Activated CD4-positive, CD25-positive, alpha-beta regulatory T cell treated with anti-CD3 and anti-CD28 coated beads, Interleukin-2, amount 50 U/mL, for 24 hours (primary cell): ENCODE measurements at regions not wholly inside any gene's neighbourhood (a gene's known extent, or its start where the extent isn't known, plus 50 kb on each side); places are given as distances from the start of the nearest gene placed in this dataset.
"Not testable (repeated sequence)": the region's sequence is repeated elsewhere in the genome, so short reads cannot be mapped to it uniquely, and the experiment has no call there.

Source experiments
- ATAC-seq, 2 donors: fragments of 150-1000 bp; cut with Tn5 transposase; one replicate each; pipeline ENCODE4 v1.10.0; 2021; ENCODE audit warnings: mild to moderate bottlenecking in 1 of 2, moderate library complexity in 1 of 2

DNA sequence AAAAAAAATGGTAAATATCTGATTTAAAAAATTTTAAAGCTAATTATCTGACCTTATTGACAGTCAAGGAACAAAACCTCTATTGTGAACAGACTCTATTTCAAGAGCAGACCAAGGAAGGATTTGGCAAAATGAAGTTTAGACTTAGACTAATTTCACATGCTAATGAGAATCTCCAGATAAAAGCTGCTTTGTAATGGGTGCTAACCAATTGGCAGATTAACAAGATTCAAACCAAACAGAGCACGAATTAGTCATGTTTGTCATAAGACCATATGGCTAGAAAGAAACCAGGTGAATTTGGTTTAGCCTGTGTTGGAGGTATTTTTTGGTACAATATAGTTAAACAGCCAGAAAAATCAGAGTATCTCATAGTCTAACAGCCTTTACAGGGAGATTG is 429.1 kb upstream of the NFE2L3 start:
- ATAC-seq, result no peak

DNA sequence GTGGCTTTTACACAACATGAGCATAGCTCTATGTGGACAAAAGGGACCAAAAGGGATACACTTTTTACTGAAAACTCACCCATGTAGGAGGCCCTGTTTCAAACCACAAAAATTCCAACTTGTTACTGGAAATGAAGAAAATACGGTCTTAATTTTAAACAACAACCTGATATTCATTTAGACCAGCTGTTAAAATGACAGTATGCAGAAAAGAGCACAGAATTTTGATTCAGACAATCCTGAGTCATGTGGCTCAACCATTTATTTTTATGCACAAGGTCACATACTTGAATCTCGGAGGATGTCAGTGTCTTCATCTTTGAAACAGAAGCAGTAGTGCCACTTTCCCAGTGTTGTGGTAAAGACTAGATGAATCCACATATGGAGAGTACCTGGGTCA is 426.5 kb upstream of the NFE2L3 start:
- no peak for ATAC-seq

DNA sequence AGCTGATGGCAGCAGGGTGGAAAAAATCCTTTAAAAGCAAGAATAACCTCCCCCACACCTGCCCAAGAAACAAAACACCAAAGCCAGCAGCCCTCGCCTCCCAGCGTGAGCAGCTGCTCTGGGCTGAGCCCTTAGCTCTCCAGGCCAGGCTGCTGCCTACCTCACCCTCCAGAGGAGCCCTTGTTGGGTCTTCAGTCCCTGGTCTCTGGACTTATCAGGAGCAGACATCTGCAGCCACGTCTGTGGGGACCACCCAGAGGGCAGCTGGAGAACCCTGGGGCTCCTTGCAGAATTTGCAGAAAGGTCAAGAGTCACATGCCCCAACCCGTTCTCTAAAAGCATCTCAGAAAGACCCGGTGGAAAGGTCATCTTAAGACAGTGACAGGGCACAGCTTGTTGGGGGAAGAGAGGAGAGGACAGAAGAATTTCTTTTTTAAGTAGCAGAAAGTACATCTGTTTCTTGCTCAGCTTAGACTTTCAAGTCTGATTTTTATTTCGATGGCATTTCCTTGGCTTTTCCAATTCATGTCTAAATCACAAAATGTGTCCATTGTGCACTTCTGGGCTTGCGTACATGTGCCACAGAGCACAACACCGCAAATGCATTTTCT is 425.7 kb upstream of the NFE2L3 start:
- ATAC-seq, result no peak

DNA sequence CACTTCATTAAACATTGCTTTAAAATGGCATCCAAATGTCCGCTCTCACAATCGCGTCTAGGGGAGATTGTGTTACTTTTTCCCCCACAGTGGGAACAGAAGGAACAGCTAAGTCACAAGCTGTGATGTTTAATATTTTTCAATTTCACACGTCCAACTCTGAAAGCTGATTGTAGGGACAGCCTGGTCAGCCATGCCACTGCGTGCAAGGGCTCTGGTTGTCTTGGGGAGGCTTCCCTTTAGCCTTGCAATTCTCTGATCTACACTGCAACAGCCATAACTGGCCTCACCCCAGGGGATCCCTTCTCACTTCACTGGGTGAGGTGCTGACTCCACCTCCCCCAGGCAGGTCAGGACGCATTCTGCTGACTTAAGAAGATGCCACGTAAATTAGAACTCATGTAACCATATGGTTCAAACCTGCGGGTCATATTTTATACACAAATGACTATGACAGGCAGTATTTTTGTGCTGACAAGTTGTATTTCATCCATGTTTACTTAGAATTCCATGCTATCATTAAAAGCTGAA is 425.2 kb upstream of the NFE2L3 start:
- no peak for ATAC-seq

DNA sequence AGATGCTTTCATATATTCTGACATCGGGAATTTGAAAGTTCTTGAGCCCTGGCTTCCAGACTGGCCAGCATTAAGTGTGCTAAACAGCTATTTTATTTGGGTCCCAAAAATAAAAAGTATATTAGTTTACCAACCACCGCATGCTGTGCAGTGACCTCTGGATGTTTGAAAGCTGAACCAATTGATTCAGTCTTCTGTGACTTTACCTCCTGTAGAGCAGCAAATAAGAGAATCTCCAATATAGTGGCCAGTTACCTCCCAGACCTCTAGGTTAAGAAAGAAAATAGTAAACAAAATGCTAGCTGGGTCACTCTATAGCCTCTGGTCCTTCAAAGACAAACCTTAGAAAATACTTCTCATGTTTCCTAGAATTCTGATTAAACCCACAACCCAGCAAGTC is 424.6 kb upstream of the NFE2L3 start:
- ATAC-seq, result no peak

DNA sequence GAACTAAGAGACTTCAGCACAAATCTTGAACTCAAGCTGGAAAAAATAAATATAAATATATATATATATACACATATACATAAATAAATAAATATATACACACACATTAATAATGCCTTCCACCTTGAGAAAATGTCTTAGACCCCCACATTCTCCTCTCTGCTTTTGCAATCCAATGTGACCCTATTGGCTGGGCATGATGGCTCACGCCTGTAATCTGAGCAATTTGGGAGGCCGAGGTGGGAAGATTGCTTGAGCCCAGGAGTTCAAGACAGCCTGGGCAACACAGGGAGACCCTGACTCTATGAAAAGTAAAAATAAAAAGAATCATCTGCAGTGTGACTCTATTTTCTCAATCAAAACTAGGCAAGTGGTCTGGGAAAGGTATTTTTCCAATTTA is 424.1 kb upstream of the NFE2L3 start:
- no peak for ATAC-seq

DNA sequence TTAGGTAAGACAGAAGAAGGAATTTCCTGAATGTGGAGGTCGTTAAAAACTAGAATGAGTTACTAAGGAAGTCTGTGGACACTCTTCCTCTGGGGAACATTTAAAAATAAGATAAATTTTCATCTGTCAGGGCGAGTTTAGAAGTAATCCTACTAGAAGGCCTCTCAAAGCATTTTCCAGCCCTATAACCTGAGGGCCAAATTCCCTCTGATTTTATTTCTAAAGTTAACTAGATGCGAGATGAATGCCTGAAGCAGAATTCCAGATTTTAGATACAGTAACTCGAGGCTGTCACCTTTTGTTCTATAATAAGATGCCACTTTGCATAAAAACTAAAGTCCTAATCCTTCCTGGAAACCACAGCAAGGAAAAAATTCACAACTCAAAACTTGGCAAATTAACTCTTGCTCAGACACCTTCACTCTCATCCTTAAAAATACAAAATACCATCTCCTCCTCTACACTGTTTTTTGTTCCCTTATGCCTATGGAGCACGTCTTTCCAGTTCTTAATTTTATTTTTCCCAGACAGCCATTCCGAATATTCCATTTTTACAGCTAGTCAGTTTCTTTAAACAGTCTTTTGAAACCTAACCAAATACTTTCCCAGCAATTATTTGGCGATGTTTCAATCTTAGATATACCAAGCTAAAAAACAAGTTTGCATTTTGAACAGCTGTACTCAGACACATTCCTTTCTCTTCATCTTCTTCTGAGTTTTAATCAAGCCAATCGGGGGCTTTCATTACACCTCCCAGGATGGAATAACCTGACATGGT is 420.7 kb upstream of the NFE2L3 start:
- no peak for ATAC-seq

DNA sequence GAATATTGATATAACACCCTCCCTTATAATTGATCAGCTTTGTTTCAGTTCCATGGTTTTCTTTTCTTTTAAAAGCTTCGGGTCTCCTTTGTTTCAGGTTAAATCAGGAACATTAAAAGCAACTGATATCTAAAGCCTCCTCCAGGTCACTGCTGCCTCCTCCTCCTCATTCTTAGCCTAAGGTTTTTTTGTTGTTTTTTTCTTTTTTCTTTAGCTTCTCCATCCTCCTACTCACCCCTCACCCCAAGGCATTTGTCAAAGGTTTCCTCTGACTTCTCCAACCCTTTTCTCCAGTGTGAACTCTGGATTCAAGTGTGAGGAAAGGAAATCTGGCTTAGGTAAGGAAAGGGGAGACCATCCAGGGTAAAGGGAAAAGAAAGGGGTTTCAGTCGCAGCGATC is 420.2 kb upstream of the NFE2L3 start:
- no peak for ATAC-seq

DNA sequence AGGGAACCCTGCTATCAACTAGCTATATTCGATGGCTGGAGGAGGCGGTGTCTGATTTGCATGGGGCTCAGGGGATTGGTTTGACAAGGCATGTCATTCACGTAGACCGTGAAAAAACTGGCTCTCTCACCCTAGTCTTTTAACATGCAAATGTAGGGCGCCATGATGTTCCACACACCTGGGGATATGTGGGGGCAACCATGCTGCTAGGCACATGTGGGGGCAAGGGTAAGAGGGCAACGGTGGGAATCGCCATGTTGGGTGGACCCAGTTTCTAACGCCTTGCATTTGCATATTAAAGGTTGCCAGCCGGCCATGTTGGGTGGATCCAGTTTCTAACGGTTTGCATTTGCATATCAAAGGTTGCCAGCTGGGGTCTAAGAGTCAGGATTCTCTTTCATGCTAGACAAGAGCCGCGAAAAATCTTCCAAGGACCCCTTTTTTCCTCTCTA is 419.2 kb upstream of the NFE2L3 start:
- no peak for ATAC-seq

DNA sequence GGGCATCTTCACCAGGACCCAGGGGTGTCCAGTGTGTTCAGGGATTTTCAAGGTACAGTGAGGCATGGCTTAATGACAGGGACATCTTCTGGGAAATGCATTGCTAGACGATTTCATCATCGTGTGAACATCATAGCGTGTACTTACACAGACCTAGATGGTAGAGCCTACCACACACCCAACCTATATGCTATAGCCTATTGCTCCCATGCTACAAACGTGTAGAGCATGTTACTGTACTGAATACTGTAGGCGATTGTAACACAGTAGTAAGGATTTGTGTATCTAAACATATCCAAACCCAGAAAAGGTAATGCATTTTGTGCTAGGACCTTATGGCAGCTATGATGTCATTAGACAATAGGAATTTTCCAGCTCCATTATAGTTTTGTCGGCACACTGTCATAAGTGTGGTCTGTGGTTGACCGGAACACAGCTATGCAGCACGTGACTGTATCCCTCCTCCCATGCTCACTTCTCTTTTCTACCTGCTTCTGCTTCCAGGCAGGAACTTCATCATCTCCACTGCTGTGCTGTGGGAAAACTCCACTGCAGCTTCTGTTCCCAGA is 416.2 kb upstream of the NFE2L3 start:
- no peak for ATAC-seq

DNA sequence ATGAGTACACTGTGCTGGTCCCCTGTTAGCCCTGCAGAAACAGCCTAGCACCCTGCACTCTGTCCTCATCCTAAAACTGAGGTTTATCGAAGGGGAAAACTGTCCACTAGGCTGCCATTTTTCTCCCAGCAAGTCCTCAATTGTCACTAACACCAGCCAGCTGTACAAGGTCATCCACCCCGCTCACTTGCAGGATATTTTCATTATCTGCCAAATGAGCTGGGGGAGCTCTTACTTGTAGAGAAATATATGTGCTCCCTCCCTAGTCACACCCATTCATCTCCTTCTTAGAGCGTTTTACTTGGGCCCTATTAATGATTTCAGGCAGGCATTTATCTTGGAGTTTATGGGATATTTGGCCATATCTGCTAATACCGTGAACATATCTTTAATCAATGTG is 413.5 kb upstream of the NFE2L3 start:
- ATAC-seq, result no peak

DNA sequence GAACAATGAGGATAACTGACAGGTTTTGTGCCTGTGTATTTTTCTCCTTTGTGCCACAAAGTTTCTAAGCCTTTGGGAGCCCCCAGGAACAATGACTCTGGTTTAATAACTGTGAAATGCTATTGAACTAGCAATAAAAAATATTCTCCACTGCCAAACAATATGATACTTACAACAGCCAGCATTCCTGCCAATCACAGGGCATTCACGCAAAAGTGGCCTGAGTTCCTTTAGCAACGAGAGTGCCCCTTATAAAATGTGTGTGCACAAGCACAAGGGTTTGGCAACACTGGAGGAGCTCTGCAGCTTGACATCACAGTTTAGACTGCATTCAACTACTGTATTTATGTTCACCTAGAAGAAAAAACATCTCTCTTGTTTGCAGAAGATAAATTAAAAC is 412.9 kb upstream of the NFE2L3 start:
- ATAC-seq, result no peak

DNA sequence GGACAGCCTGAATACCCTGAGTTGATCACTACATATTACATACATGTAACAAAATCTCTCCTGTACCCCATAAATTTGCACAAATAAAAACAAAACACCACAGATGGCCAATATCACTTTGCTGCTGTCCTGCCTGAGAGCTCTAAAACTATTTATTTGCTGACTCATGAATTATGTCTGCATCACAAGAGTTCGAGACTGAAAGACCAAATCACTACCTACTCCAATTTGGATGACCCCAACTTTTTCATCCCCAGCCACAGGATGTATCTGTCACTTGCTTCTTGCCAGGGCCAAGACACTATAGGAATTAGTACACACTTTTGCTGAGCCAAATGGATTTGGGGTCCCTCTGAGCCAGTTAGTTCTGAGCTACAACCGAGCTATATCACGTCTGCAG is 409.7 kb upstream of the NFE2L3 start:
- no peak for ATAC-seq

DNA sequence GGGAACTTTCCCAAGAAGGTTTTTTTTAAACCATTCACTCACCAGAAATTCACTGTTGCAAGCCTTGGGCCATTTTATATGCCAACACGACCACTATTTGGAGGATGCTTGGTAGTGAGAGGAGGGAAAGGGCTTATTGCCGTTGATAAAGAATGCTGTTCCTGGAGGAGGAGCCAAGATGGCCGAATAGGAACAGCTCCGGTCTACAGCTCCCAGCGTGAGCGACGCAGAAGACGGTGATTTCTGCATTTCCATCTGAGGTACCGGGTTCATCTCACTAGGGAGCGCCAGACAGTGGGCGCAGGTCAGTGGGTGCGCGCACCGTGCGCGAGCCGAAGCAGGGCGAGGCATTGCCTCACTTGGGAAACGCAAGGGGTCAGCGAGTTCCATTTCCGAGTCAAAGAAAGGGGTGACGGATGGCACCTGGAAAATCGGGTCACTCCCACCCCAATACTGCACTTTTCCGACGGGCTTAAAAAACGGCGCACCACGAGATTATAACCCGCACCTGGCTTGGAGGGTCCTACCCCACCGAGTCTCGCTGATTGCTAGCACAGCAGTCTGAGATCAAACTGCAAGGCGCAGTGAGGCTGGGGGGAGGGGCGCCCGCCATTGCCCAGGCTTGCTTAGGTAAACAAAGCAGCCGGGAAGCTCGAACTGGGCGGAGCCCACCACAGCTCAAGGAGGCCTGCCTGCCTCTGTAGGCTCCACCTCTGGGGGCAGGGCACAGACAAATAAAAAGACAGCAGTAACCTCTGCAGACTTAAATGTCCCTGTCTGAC is 408.1 kb upstream of the NFE2L3 start:
- not testable (repeated sequence) for ATAC-seq

DNA sequence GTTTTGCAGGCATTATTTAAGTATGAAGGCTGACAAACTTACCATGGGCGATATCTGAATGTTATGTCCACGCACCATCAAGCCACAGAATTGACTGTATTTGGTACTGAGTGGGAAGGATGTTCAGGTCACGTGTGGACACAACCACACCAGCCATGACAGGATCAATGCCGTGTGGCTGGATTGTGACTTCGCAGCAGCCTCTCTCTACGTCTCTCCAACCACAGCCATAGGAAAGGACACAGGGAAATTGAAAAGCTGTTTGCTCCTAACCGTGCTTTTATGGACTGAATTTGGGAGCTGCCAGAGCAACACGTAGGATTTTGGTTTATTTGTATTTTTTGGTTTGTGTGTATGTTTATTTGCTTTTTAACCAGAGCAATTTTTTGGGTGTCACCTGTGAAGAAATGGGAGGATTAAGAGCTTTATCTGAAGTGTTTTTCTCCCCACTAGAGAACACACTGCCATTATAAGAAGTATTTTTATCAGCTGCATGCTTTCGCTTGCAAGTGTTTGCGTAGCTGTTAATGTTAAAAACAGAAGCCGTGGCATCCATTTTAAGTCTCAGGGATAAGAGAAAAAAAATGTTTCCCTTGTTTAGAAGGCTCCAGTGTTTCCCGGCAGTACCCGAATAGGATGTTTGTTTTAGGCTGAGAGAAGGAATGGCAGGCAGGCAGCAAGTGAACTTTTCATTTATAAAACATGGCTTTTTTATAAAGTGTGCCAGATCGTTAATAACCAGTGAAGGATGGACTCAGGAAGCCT is 401.1 kb upstream of the NFE2L3 start:
- ATAC-seq, result no peak

DNA sequence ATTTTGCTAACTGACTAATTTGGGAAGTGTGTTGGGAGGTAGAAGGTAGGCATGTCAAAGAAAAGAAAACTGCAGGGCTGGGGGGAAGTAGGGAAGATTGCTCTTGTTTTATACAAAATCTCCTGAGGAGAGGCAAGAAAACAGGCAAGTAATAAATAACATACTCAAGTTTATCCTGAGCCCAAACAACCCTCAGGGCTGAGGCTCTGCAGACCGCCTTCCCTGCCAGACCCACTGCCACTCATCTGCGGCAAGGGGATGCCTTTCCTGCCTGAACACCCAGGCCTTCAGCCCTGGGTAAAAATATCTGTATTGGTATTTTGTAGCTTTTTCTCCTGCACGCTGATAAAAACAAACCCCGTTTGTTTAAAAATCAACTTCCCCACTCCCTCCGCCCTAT is 399.8 kb upstream of the NFE2L3 start:
- no peak for ATAC-seq

DNA sequence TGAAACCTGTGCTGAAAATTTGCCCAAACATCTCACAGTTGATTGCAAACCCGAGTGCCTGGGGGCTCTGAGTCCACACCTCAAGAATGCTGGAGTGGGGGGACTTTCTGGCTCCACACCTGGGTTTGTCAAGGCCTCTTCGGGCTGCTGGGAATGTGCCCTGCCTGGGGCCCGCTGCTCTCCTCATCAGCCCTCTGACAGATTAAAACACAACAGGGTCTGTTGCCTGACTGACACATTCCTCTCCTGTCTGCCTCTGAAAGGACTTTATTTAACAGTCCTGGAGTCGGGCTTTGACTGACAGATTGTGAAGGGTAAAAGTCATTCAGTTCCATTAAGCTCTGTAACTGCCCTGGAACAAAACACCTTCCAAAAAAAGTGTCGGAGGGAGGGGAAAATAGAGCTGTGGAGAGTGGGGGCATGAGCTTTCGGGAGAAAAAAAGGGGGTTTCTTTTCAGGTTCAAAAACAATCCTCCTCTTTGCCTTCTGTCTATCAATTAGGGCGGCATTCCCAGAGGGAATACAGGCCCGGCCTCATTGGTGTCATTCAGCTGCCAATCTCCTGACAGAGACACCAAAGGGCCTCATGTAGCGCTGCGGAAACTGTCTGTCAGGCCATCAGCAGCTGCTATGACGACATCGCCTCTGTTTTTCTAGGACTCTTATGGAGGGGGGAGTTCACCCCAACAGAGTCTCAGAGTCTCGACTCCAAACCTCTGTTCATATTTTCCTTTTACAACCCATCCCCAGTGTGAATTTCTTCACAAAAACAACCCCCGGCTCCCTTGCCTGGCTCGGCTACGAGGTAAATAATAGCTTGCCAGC is 398.8 kb upstream of the NFE2L3 start:
- no peak for ATAC-seq

DNA sequence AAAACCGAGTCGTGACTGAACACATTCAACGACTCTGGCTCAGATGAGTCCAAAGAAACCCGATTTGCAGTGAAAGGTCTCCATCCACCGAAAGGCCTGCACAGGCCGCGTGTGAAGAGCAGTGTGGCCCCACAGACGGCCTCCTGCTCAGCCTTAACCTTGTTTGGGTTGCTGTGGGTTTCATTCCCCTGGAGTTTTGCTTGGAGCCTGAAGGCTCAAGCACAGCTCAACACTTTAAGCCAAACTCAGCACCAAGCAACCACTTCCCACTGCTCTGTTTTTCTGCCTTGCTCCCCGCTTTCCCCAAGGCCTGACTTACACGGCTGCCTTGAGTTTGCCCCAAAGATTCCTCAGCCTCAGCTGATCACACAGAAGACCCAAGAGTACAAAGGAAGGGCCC is 398.2 kb upstream of the NFE2L3 start:
- ATAC-seq, result no peak

DNA sequence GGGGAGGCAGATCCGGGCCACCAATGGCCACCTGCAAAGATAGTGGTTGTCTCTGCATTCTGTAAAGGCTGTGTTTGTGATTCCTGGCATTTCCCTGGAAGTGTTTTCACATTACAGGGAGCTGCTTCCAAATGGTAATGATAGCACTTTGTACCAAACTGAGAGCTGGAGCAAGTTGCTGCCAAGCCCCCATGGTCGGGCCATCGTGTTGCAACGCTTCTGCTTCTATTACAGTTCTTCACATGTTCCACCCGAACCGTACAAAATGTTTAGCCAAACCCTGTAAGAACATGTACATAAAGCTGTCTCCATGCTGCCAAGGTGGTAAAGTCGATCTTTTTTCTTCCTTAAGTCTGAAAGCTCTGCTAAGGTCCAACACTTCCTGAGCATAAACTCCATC is 397.7 kb upstream of the NFE2L3 start:
- ATAC-seq, result no peak

DNA sequence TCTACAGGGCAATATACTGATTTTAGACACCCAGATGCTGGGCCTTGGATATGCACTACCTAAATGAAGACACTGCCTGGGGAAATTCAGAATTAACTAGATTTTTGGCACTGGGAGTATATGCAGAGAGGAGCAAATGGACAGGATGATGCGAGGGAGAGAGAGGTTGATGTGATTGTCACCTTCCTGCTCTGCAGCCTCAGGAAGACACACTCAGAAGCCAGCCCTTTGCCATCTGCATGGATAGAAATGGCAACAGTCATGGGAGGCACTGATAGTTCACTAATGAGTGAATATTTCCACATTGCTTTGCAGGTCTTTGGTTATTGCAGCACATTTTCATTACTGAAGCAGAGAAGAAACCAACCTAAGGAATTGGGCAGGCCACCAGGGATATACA is 397.2 kb upstream of the NFE2L3 start:
- ATAC-seq, result no peak

DNA sequence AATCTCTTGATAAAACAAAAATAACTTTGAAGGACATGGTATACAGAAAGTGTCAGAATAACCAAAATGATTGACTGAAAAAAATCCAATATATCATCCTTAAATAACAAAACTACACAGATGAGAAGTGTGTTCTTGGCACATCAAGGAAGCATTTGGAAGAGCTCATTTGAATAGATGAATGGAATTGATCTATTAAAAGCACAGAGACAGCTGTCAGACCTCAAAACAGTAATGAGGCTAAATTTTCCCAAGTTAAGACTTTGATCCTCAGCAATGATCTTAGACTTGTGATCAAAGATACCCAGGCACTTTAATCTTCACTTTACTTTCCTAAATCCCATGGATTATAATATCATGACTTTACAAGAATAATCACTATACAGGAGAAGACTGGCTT is 395.4 kb upstream of the NFE2L3 start:
- no peak for ATAC-seq

DNA sequence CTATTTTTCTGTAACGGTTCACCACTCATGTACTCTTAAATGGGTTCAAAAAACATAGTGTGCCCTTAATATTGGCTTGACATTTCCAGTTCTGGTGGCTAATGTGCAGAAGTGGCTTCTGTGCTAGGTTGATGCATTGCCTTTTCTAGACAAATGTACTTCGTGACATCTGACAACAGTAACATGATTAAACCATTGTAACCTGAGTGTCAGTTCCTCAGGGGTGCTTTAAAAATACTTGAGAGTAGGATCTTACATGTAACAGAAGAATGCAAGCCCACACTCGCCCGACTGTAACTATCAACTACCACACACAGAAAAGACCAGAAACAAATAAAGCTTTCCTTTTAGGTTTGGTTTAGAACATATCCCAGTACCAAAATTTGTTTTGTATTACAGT is 393.4 kb upstream of the NFE2L3 start:
- no peak for ATAC-seq
